Naive thymus-derived CD4-positive, alpha-beta T cell (primary cell): ENCODE measurements at regions not wholly inside any gene's neighbourhood (a gene's known extent, or its start where the extent isn't known, plus 50 kb on each side); places are given as distances from the start of the nearest gene placed in this dataset.

Experiments used
- ATAC-seq: fragments of 150-1000 bp; cut with Tn5 transposase; 2 replicates; pipeline ENCODE4 v1.10.0; 2021; ENCODE audit warnings: mild to moderate bottlenecking, moderate library complexity
- CTCF ChIA-PET: fragments of 350-600 bp; sonication (Branson Sonifier 250); formaldehyde crosslinking; loops from one replicate; lab custom pipeline; 2021; ENCODE audit warnings: antibody characterized with exemption; lab: Charles Lee
- POLR2A ChIA-PET: fragments of 350-600 bp; sonication (Branson Sonifier 250); formaldehyde crosslinking; loops from one replicate; lab custom pipeline; 2021; ENCODE audit warnings: antibody characterized with exemption, inconsistent platforms; lab: Charles Lee
- DNase-seq, 9 donors: peaks; one replicate each; pipeline versions ENCODE4 v3.0.0 to v3.0.0-alpha.2; 2020 to 2022; ENCODE audit warnings: mixed read lengths in 1 of 9
- H3K27ac ChIP-seq: one replicate; pipeline ENCODE4 v1.7.0; 2013; ENCODE audit warnings: mild to moderate bottlenecking, low read depth, low read length, moderate library complexity
- H3K27me3 ChIP-seq, 2 donors: one replicate each; pipeline ENCODE4 v1.7.0; 2013; ENCODE audit warnings: low read length in 2 of 2, mild to moderate bottlenecking in 2 of 2, moderate library complexity in 2 of 2; ENCODE audit not compliant: control insufficient read depth in 2 of 2, insufficient read depth in 2 of 2
- H3K36me3 ChIP-seq, 3 experiments: 1 replicate in 2 of 3; 2 replicates in 1 of 3; pipeline ENCODE4 v1.7.0; 2013; ENCODE audit warnings: low read length in 3 of 3, mild to moderate bottlenecking in 3 of 3, moderate library complexity in 1 of 3; ENCODE audit not compliant: insufficient read depth in 3 of 3, control insufficient read depth in 2 of 3
- H3K4me1 ChIP-seq, 2 donors: one replicate each; pipeline ENCODE4 v1.7.0; 2013; ENCODE audit warnings: low read length in 2 of 2, mild to moderate bottlenecking in 2 of 2, moderate library complexity in 1 of 2; ENCODE audit not compliant: control insufficient read depth in 2 of 2, insufficient read depth in 2 of 2
- H3K4me3 ChIP-seq: 2 replicates; pipeline ENCODE4 v1.7.0; 2013; ENCODE audit warnings: mild to moderate bottlenecking, low read length
- H3K9me3 ChIP-seq, 3 experiments: 1 replicate in 2 of 3; 2 replicates in 1 of 3; pipeline ENCODE4 v1.7.0; 2013; ENCODE audit warnings: low read length in 3 of 3; ENCODE audit not compliant: control insufficient read depth in 2 of 3
- H3K27ac Mint-ChIP-seq, 9 donors: one replicate each; pipeline ENCODE4 v1.8.0; 2020 to 2022; ENCODE audit warnings: mixed read lengths in 9 of 9, mild to moderate bottlenecking in 8 of 9, moderate library complexity in 5 of 9, inconsistent platforms in 2 of 9
- H3K27me3 Mint-ChIP-seq, 5 donors: one replicate each; pipeline ENCODE4 v1.8.0; 2021 to 2022; ENCODE audit warnings: mixed read lengths in 5 of 5, mild to moderate bottlenecking in 1 of 5
- H3K36me3 Mint-ChIP-seq, 5 donors: one replicate each; pipeline ENCODE4 v1.8.0; 2020 to 2022; ENCODE audit warnings: mixed read lengths in 5 of 5, mild to moderate bottlenecking in 3 of 5, inconsistent platforms in 1 of 5
- H3K4me1 Mint-ChIP-seq, 7 donors: one replicate each; pipeline ENCODE4 v1.8.0; 2020 to 2022; ENCODE audit warnings: mixed read lengths in 7 of 7, mild to moderate bottlenecking in 3 of 7, inconsistent platforms in 1 of 7
- H3K4me3 Mint-ChIP-seq, 10 donors: one replicate each; pipeline ENCODE4 v1.8.0; 2020 to 2022; ENCODE audit warnings: mild to moderate bottlenecking in 10 of 10, mixed read lengths in 10 of 10, moderate library complexity in 6 of 10, inconsistent platforms in 2 of 10
- H3K9me3 Mint-ChIP-seq, 11 donors: one replicate each; pipeline ENCODE4 v1.8.0; 2020 to 2022; ENCODE audit warnings: mixed read lengths in 11 of 11, mild to moderate bottlenecking in 4 of 11, inconsistent platforms in 1 of 11, moderate library complexity in 1 of 11
- intact Hi-C, 2 donors: fragments of 100-400 bp; cut with micrococcal nuclease; formaldehyde crosslinking; loops; one replicate each; pipeline ENCODE4 v1.15.1; 2023

GRCh38 chr3:148400754-148401153 is 296.9 kb upstream of the AGTR1 start:
- ATAC-seq (no peak), DNase-seq (no peak)
- Histone ChIP-seq H3K4me3 (no peak overlapping the region), H3K36me3 (no peaks in the 10 kb centered on the region), H3K9me3 (no peaks in the 10 kb centered on the region), H3K4me1 (no peaks in the 10 kb centered on the region), H3K27ac (no peak overlapping the region), H3K27me3 (no peaks in the 10 kb centered on the region)
- H3K9me3 Mint-ChIP-seq = peaks cover 0 to 14% (median 2%) of the 10 kb centered on the region in 11 donors
- CTCF ChIA-PET = no interaction called here
- H3K27ac Mint-ChIP-seq = no peak overlapping the region
- intact Hi-C loops = no loop called here
- no peaks in the 10 kb centered on the region for H3K27me3 Mint-ChIP-seq
- H3K36me3 Mint-ChIP-seq = no peaks in the 10 kb centered on the region
- H3K4me3 Mint-ChIP-seq = no peak overlapping the region
- POLR2A ChIA-PET = no interaction called here
- H3K4me1 Mint-ChIP-seq = no peaks in the 10 kb centered on the region

- Histone ChIP-seq H3K4me3 (no peak overlapping the region), H3K36me3 (no peaks in the 10 kb centered on the region), H3K27ac (no peak overlapping the region), H3K9me3 (no peaks in the 10 kb centered on the region), H3K27me3 (no peaks in the 10 kb centered on the region), H3K4me1 (no peaks in the 10 kb centered on the region)
- Mint-ChIP-seq H3K36me3 (peaks cover 0 to 6% (median 0%) of the 10 kb centered on the region in 5 donors), H3K9me3 (peaks cover 2 to 18% (median 7%) of the 10 kb centered on the region in 11 donors), H3K27ac (no peak overlapping the region), H3K27me3 (no peaks in the 10 kb centered on the region), H3K4me3 (no peak overlapping the region), H3K4me1 (no peaks in the 10 kb centered on the region)
- ChIA-PET CTCF (no interaction called here), POLR2A (no interaction called here)
- no peak for ATAC-seq
- DNase-seq = no peak
- intact Hi-C loops = no loop called here
Observed at GRCh38 chr3:148408667-148409066, 289.0 kb upstream of the AGTR1 start.

- ATAC-seq (no peak), DNase-seq (no peak)
- Histone ChIP-seq H3K4me3 (no peak overlapping the region), H3K9me3 (no peaks in the 10 kb centered on the region), H3K27me3 (no peaks in the 10 kb centered on the region), H3K36me3 (no peaks in the 10 kb centered on the region), H3K4me1 (no peaks in the 10 kb centered on the region), H3K27ac (no peak overlapping the region)
- Mint-ChIP-seq H3K36me3 (no peaks in the 10 kb centered on the region), H3K4me1 (no peaks in the 10 kb centered on the region), H3K9me3 (peaks cover 0 to 4% (median 0%) of the 10 kb centered on the region in 11 donors), H3K27me3 (no peaks in the 10 kb centered on the region), H3K4me3 (no peak overlapping the region), H3K27ac (no peak overlapping the region)
- POLR2A ChIA-PET = no interaction called here
- CTCF ChIA-PET = no interaction called here
- intact Hi-C loops = no loop called here
Observed at GRCh38 chr3:148420242-148420641, 277.5 kb upstream of the AGTR1 start.

- H3K36me3 Mint-ChIP-seq = no peaks in the 10 kb centered on the region
- no peaks in the 10 kb centered on the region for H3K27me3 ChIP-seq
- no peak overlapping the region for H3K4me3 ChIP-seq
- H3K4me1 Mint-ChIP-seq = no peaks in the 10 kb centered on the region
- H3K4me1 ChIP-seq = no peaks in the 10 kb centered on the region
- peaks cover 0 to 5% (median 0%) of the 10 kb centered on the region in 3 experiments for H3K9me3 ChIP-seq
- no peaks in the 10 kb centered on the region for H3K27me3 Mint-ChIP-seq
- ATAC-seq (no peak), DNase-seq (no peak)
- H3K36me3 ChIP-seq = no peaks in the 10 kb centered on the region
- H3K4me3 Mint-ChIP-seq = no peak overlapping the region
- CTCF ChIA-PET = interaction anchor here (0.7 kb wide), 2 partner anchors 10 to 38 kb away, joined by 3 to 5 read pairs; no protein-coding TSS in a partner anchor
- H3K27ac ChIP-seq = no peak overlapping the region
- POLR2A ChIA-PET = no interaction called here
- H3K9me3 Mint-ChIP-seq = peaks cover 0 to 12% (median 0%) of the 10 kb centered on the region in 11 donors
- H3K27ac Mint-ChIP-seq = no peak overlapping the region
- intact Hi-C loops = no loop called here
Observed at GRCh38 chr3:148428862-148429605, 268.7 kb upstream of the AGTR1 start.

- no peak overlapping the region for H3K4me3 Mint-ChIP-seq
- no peaks in the 10 kb centered on the region for H3K27me3 Mint-ChIP-seq
- intact Hi-C loops = no loop called here
- Histone ChIP-seq H3K27ac (no peak overlapping the region), H3K27me3 (no peaks in the 10 kb centered on the region), H3K4me3 (no peak overlapping the region), H3K9me3 (peaks cover 0 to 5% (median 0%) of the 10 kb centered on the region in 3 experiments), H3K4me1 (no peaks in the 10 kb centered on the region), H3K36me3 (no peaks in the 10 kb centered on the region)
- DNase-seq (no peak), ATAC-seq (no peak)
- H3K27ac Mint-ChIP-seq = no peak overlapping the region
- H3K4me1 Mint-ChIP-seq = no peaks in the 10 kb centered on the region
- ChIA-PET CTCF (no interaction called here), POLR2A (no interaction called here)
- peaks cover 0 to 20% (median 3%) of the 10 kb centered on the region in 11 donors for H3K9me3 Mint-ChIP-seq
- H3K36me3 Mint-ChIP-seq = no peaks in the 10 kb centered on the region
Observed at GRCh38 chr3:148433665-148434064, 264.0 kb upstream of the AGTR1 start.

GRCh38 chr3:148435534-148435933 is 262.2 kb upstream of the AGTR1 start:
- Mint-ChIP-seq H3K36me3 (peaks cover 0 to 4% (median 0%) of the 10 kb centered on the region in 5 donors), H3K27ac (no peak overlapping the region), H3K4me1 (no peaks in the 10 kb centered on the region), H3K4me3 (no peak overlapping the region), H3K27me3 (no peaks in the 10 kb centered on the region), H3K9me3 (peaks cover 0 to 20% (median 4%) of the 10 kb centered on the region in 11 donors)
- intact Hi-C loops = no loop called here
- POLR2A ChIA-PET = no interaction called here
- CTCF ChIA-PET = no interaction called here
- ATAC-seq (no peak), DNase-seq (no peak)
- H3K4me1 ChIP-seq = no peaks in the 10 kb centered on the region
- H3K4me3 ChIP-seq = no peak overlapping the region
- no peak overlapping the region for H3K27ac ChIP-seq
- no peaks in the 10 kb centered on the region for H3K36me3 ChIP-seq
- no peaks in the 10 kb centered on the region for H3K27me3 ChIP-seq
- H3K9me3 ChIP-seq = peaks cover 0 to 5% (median 0%) of the 10 kb centered on the region in 3 experiments
